Heart left ventricle (tissue), 13 donors: ENCODE measurements at regions not wholly inside any gene's neighbourhood (a gene's known extent, or its start where the extent isn't known, plus 50 kb on each side); places are given as distances from the start of the nearest gene placed in this dataset.
A peak's percentile ranks its signal among the peaks of the same experiment; 100 is the strongest.

Experiments used
- CTCF ChIP-seq, 12 donors: fragments of 200-600 bp; sonication (generic) in 4 of 12; IDR thresholded peaks; one replicate each; pipeline versions ENCODE4 v1.5.0 to v1.8.0; 2018 to 2022; ENCODE audit warnings: antibody characterized with exemption in 12 of 12, mild to moderate bottlenecking in 5 of 12
- POLR2A ChIP-seq, 2 donors: fragments of 450-650 bp; IDR thresholded peaks; one replicate each; pipeline ENCODE4 v1.6.1; 2017; ENCODE audit warnings: antibody characterized with exemption in 2 of 2, mild to moderate bottlenecking in 2 of 2, moderate library complexity in 2 of 2
- donor health status: ischemic (EF 13 %, LVEDD 7.1; RV severe dilation, severe dysfunction).
- donor health status: DM: no; HTN: yes; CAD: no.
- donor health status: DM: no; HTN: no; CAD: no.
- donor health status: ischemic (EF 25% LVEDD 6.9; RV normal size, moderate dysfunction).
- donor health status: ischemic (EF 25% LVEDD 5.7; RV mildly dilated, moderate dysfunction).
- donor health status: ischemic (EF 35%, LVEDD 5.7; RV mildly dilated, moderate dysfunction).
- donor health status: nonischemic (EF 11% LVEDD 7.7; RV severe dilation, severe dysfunction).
- donor health status: DM: yes; HTN: yes; CAD: no.
- donor health status: PGD.
- donor health status: ischemic (EF 29% LVEDD 5.4; RV normal size, mild dysfunction).
- donor health status: nonischemic (EF 23%, LVEDD 6.1; RV moderate dilation, normal function).

- no peak for TF ChIP-seq POLR2A (IDR thresholded peaks at IDR 0.05)
- TF ChIP-seq CTCF (IDR thresholded peaks at IDR 0.05) = peak in 11 of 12 donors; percentile 92 to 99 (median 96)
Measured at GRCh38 chr9:117644133-117644931, 59.9 kb upstream of the TLR4 start.
